Endothelial cell of umbilical vein (primary cell): ENCODE measurements at regions not wholly inside any gene's neighbourhood (a gene's known extent, or its start where the extent isn't known, plus 50 kb on each side); places are given as distances from the start of the nearest gene placed in this dataset.

Source experiments
- BruUV-seq: library from RNA; stranded (reverse); fragments of 400-500 nt; replicated peaks from 2 replicates; lab custom pipeline; 2021; lab: Mats Ljungman, UMichigan
- CTCF ChIA-PET: fragments of 300-600, 350-600 bp; sonication (Branson Sonifier 250); formaldehyde crosslinking; loops from one replicate; lab custom pipeline; 2021; ENCODE audit warnings: antibody characterized with exemption, inconsistent platforms; lab: Charles Lee
- POLR2A ChIA-PET: fragments of 300-600, 350-600 bp; sonication (Branson Sonifier 250); formaldehyde crosslinking; loops from one replicate; lab custom pipeline; 2021; ENCODE audit warnings: antibody characterized with exemption, inconsistent platforms; lab: Charles Lee
- DNase-seq: peaks from one replicate; pipeline ENCODE4 v3.0.0-alpha.2; 2011; ENCODE audit warnings: low read depth, low spot score
- FAIRE-seq: peaks from 2 replicates; lab custom pipeline; 2011; peaks lifted over from hg19 to GRCh38; lab: Jason Lieb, UNC
- H2AFZ ChIP-seq: 2 replicates; pipeline ENCODE4 v1.6.0; 2012; ENCODE audit warnings: low read depth, low read length, control low read depth, inconsistent platforms
- H3K27ac ChIP-seq: 2 replicates; pipeline ENCODE4 v1.5.1; 2011; ENCODE audit warnings: low read depth, mild to moderate bottlenecking, control low read depth, low read length, moderate library complexity; ENCODE audit not compliant: insufficient read depth
- H3K27me3 ChIP-seq, 2 experiments: 2 replicates each; pipeline versions ENCODE4 v1.6.0 to v1.6.1; 2011; ENCODE audit warnings: low read length in 2 of 2, mixed read lengths in 1 of 2; ENCODE audit not compliant: control insufficient read depth in 2 of 2, insufficient read depth in 2 of 2
- H3K36me3 ChIP-seq, 2 experiments: 2 replicates in 1 of 2; 3 replicates in 1 of 2; pipeline ENCODE4 v1.5.1; 2011; ENCODE audit warnings: low read length in 2 of 2, mild to moderate bottlenecking in 1 of 2, moderate library complexity in 1 of 2; ENCODE audit not compliant: control insufficient read depth in 2 of 2, insufficient read depth in 2 of 2; ENCODE audit errors: extremely low read depth in 1 of 2
- H3K4me1 ChIP-seq: 3 replicates; pipeline ENCODE4 v1.5.1; 2011; ENCODE audit warnings: mild to moderate bottlenecking, low read length; ENCODE audit not compliant: control insufficient read depth, insufficient read depth; ENCODE audit errors: extremely low read depth
- H3K4me2 ChIP-seq: 2 replicates; pipeline ENCODE4 v1.6.1; 2011; ENCODE audit warnings: low read length, control low read depth, mixed read lengths; ENCODE audit not compliant: insufficient read depth
- H3K4me3 ChIP-seq, 3 experiments: fragments of 200-600 bp in 1 of 3; sonication (generic), shearing (Covaris generic) in 1 of 3; replicated peaks in 1 of 3; 2 replicates each; pipeline ENCODE4 v1.5.1; 2011 to 2016; ENCODE audit warnings: control low read depth in 3 of 3, low read length in 3 of 3, mild to moderate bottlenecking in 2 of 3, inconsistent platforms in 1 of 3, low read depth in 1 of 3, moderate library complexity in 1 of 3; ENCODE audit not compliant: insufficient read depth in 1 of 3
- H3K79me2 ChIP-seq: 2 replicates; pipeline ENCODE4 v1.6.0; 2012; ENCODE audit warnings: low read length, inconsistent platforms; ENCODE audit not compliant: control insufficient read depth, insufficient read depth
- H3K9ac ChIP-seq: replicated peaks from 2 replicates; pipeline ENCODE3; 2011; ENCODE audit warnings: low read length, control low read depth; ENCODE audit not compliant: insufficient read depth; ENCODE audit errors: extremely low read depth
- H3K9me1 ChIP-seq: replicated peaks from 3 replicates; pipeline ENCODE4 v1.6.0; 2011; ENCODE audit warnings: mild to moderate bottlenecking, low read length; ENCODE audit not compliant: control insufficient read depth, insufficient read depth; ENCODE audit errors: extremely low read depth
- H3K9me3 ChIP-seq: replicated peaks from 2 replicates; pipeline ENCODE4 v1.5.1; 2012; ENCODE audit warnings: low read length, inconsistent platforms; ENCODE audit not compliant: control insufficient read depth, insufficient read depth
- H4K20me1 ChIP-seq: replicated peaks from 2 replicates; pipeline ENCODE3; 2011; ENCODE audit warnings: mild to moderate bottlenecking, low read length; ENCODE audit not compliant: control insufficient read depth, insufficient read depth; ENCODE audit errors: extremely low read depth
- GATA2 ChIP-seq: IDR thresholded peaks from 2 replicates; pipeline ENCODE4 v1.7.0; 2011; ENCODE audit warnings: low read depth, mild to moderate bottlenecking, moderate library complexity, mixed read lengths, low read length; ENCODE audit not compliant: insufficient read length, insufficient read depth
- dilution Hi-C: fragments of 300-500 bp; cut with MboI; formaldehyde crosslinking; loops from one replicate; pipeline ENCODE4 v1.15.0; 2019; ENCODE audit warnings: low sequenced_read_pairs; ENCODE audit not compliant: extremely low pct_ligation_motif_present
- intact Hi-C: fragments of 100-400 bp; cut with micrococcal nuclease; formaldehyde crosslinking; loops from one replicate; pipeline ENCODE4 v1.10.0; 2022
- TF ChIP-seq, protein P1 (sequence below), 2 donors: IDR thresholded peaks; 1 replicate in 1 of 2; 2 replicates in 1 of 2; pipeline ENCODE4 v1.5.1; 2011; ENCODE audit warnings: low read length in 2 of 2, mild to moderate bottlenecking in 2 of 2, moderate library complexity in 2 of 2, control low read depth in 1 of 2, inconsistent platforms in 1 of 2, low read depth in 1 of 2; ENCODE audit not compliant: insufficient read depth in 1 of 2; ENCODE audit errors: extremely low read depth in 1 of 2

DNA sequence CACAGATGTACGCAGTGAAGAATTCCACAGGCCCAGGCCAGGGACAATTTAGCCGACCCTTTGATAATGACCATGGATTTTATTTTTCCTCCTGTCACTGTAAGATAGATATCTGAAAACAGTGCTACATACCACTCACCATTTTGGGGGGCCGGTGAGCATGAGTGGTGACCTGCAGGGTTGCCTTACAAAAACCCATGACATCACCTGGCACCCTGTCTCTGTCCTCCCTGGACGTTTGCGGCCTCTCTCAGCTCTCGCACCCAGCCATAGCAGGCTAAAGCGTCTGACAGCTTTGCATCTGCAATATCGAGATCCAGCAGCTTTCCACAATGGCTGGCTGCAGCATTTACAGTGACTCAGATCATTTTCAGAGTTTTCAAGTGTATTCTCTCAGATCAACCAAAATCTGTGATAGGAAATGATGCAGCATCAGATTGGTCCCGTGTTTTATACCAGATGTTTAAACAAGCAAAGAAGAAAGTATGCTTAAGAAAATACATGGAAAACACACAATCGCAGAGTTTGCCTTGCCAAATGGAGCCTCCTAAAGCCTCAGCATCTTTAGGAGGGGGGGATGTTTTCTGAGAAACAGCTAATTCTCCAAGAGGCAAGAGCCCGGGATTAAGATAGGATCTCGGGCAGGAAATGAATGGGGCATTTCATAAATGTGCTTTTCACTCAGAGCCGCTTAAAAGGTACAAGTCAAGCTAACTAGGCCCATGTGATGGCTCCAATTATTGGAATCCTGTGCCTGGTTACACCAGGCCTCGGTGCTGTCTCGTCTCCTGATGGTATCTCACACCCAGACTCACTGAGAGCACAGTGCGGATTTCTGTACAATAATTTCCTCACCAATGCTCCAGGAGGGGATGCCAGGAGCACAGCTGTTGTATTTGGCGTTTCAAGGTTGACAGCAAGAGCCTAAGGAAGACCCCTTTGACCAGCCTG is 257.3 kb downstream of the XXYLT1 start:
- Histone ChIP-seq H3K36me3 (no peaks in the 10 kb centered on the region), H3K4me3 (no peak overlapping the region), H3K9ac (no peak overlapping the region), H4K20me1 (no peaks in the 10 kb centered on the region), H2AFZ (no peak overlapping the region), H3K9me1 (no peaks in the 10 kb centered on the region), H3K9me3 (no peaks in the 10 kb centered on the region), H3K27me3 (no peaks in the 10 kb centered on the region), H3K79me2 (no peaks in the 10 kb centered on the region), H3K4me2 (no peak overlapping the region), H3K27ac (peak overlapping the region; percentile 16), H3K4me1 (peaks cover 22% of the 10 kb centered on the region)
- CTCF ChIA-PET: interaction anchor here (0.6 to 3.4 kb wide), 7 partner anchors 11 to 343 kb away, joined by 3 to 14 read pairs (median 4); partner anchors contain the start of gene XXYLT1
- FAIRE-seq (peak; percentile 77), DNase-seq (peak; percentile 45)
- no TSS peak for BruUV-seq
- POLR2A ChIA-PET: no interaction called here
- intact Hi-C loops (no loop called here), dilution Hi-C loops (no loop called here)
- TF ChIP-seq, protein P1, sequence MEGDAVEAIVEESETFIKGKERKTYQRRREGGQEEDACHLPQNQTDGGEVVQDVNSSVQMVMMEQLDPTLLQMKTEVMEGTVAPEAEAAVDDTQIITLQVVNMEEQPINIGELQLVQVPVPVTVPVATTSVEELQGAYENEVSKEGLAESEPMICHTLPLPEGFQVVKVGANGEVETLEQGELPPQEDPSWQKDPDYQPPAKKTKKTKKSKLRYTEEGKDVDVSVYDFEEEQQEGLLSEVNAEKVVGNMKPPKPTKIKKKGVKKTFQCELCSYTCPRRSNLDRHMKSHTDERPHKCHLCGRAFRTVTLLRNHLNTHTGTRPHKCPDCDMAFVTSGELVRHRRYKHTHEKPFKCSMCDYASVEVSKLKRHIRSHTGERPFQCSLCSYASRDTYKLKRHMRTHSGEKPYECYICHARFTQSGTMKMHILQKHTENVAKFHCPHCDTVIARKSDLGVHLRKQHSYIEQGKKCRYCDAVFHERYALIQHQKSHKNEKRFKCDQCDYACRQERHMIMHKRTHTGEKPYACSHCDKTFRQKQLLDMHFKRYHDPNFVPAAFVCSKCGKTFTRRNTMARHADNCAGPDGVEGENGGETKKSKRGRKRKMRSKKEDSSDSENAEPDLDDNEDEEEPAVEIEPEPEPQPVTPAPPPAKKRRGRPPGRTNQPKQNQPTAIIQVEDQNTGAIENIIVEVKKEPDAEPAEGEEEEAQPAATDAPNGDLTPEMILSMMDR (IDR thresholded peaks at IDR 0.05; ENCODE audit: extremely low read depth in 1 of 2, insufficient read depth in 1 of 2, low read depth in 1 of 2, low read length in 2 of 2): no peak
- peak; percentile 69 for TF ChIP-seq GATA2

DNA sequence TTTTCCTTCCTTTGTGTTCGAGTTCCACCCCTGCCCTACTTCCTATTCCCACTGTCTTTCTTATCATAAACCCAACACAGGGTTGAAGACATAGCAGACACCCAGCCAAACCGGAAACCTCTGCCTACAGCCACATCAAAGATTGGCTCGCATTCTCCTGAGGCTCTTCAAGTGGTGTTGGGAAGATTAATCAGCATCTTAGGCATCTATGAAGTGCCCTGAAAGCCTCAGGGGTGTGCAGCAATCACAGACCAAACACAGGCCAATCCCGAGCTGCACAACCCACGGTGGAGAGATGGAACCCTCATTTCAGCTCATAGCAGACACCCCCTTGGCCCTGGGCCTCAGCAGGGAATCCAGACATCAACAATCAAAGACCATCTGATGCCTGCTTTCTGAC is 255.9 kb downstream of the XXYLT1 start:
- Histone ChIP-seq H3K9ac (no peak overlapping the region), H3K27me3 (no peaks in the 10 kb centered on the region), H3K36me3 (no peaks in the 10 kb centered on the region), H4K20me1 (no peaks in the 10 kb centered on the region), H3K4me1 (peaks cover 22% of the 10 kb centered on the region), H3K9me3 (no peaks in the 10 kb centered on the region), H3K79me2 (no peaks in the 10 kb centered on the region), H3K4me2 (peak overlapping the region; percentile 5), H3K4me3 (no peak overlapping the region), H3K27ac (peak overlapping the region; percentile 29), H3K9me1 (no peaks in the 10 kb centered on the region), H2AFZ (peak overlapping the region; percentile 14)
- dilution Hi-C loops (no loop called here), intact Hi-C loops (loop anchor here (1.0 kb wide), 1 partner anchor 16 kb away; no protein-coding TSS in a partner anchor)
- TF ChIP-seq GATA2: peak; percentile 77
- TF ChIP-seq, protein P1 (IDR thresholded peaks at IDR 0.05; ENCODE audit: extremely low read depth in 1 of 2, insufficient read depth in 1 of 2, low read depth in 1 of 2, low read length in 2 of 2): no peak
- peak; percentile 57 for DNase-seq
- ChIA-PET CTCF (interaction anchor here (0.8 to 3.4 kb wide), 10 partner anchors 13 to 344 kb away, joined by 3 to 14 read pairs (median 4); partner anchors contain the start of gene XXYLT1), POLR2A (interaction anchor here (0.6 to 0.8 kb wide), 2 partner anchors 17 to 141 kb away, joined by 3 read pairs; no protein-coding TSS in a partner anchor)
- BruUV-seq: no TSS peak
- FAIRE-seq: peak; percentile 97
